Endothelial cell of umbilical vein (primary cell): ENCODE measurements at regions not wholly inside any gene's neighbourhood (a gene's known extent, or its start where the extent isn't known, plus 50 kb on each side); places are given as distances from the start of the nearest gene placed in this dataset.

ENCODE experiments used
- BruUV-seq: library from RNA; stranded (reverse); fragments of 400-500 nt; replicated peaks from 2 replicates; lab custom pipeline; 2021; lab: Mats Ljungman, UMichigan
- CTCF ChIA-PET: fragments of 300-600, 350-600 bp; sonication (Branson Sonifier 250); formaldehyde crosslinking; loops from one replicate; lab custom pipeline; 2021; ENCODE audit warnings: antibody characterized with exemption, inconsistent platforms; lab: Charles Lee
- POLR2A ChIA-PET: fragments of 300-600, 350-600 bp; sonication (Branson Sonifier 250); formaldehyde crosslinking; loops from one replicate; lab custom pipeline; 2021; ENCODE audit warnings: antibody characterized with exemption, inconsistent platforms; lab: Charles Lee
- DNase-seq: peaks from one replicate; pipeline ENCODE4 v3.0.0-alpha.2; 2011; ENCODE audit warnings: low read depth, low spot score
- FAIRE-seq: peaks from 2 replicates; lab custom pipeline; 2011; peaks lifted over from hg19 to GRCh38; lab: Jason Lieb, UNC
- H2AFZ ChIP-seq: 2 replicates; pipeline ENCODE4 v1.6.0; 2012; ENCODE audit warnings: low read depth, low read length, control low read depth, inconsistent platforms
- H3K27ac ChIP-seq: 2 replicates; pipeline ENCODE4 v1.5.1; 2011; ENCODE audit warnings: low read depth, mild to moderate bottlenecking, control low read depth, low read length, moderate library complexity; ENCODE audit not compliant: insufficient read depth
- H3K27me3 ChIP-seq, 2 experiments: 2 replicates each; pipeline versions ENCODE4 v1.6.0 to v1.6.1; 2011; ENCODE audit warnings: low read length in 2 of 2, mixed read lengths in 1 of 2; ENCODE audit not compliant: control insufficient read depth in 2 of 2, insufficient read depth in 2 of 2
- H3K36me3 ChIP-seq, 2 experiments: 2 replicates in 1 of 2; 3 replicates in 1 of 2; pipeline ENCODE4 v1.5.1; 2011; ENCODE audit warnings: low read length in 2 of 2, mild to moderate bottlenecking in 1 of 2, moderate library complexity in 1 of 2; ENCODE audit not compliant: control insufficient read depth in 2 of 2, insufficient read depth in 2 of 2; ENCODE audit errors: extremely low read depth in 1 of 2
- H3K4me1 ChIP-seq: 3 replicates; pipeline ENCODE4 v1.5.1; 2011; ENCODE audit warnings: mild to moderate bottlenecking, low read length; ENCODE audit not compliant: control insufficient read depth, insufficient read depth; ENCODE audit errors: extremely low read depth
- H3K4me2 ChIP-seq: 2 replicates; pipeline ENCODE4 v1.6.1; 2011; ENCODE audit warnings: low read length, control low read depth, mixed read lengths; ENCODE audit not compliant: insufficient read depth
- H3K4me3 ChIP-seq, 3 experiments: fragments of 200-600 bp in 1 of 3; sonication (generic), shearing (Covaris generic) in 1 of 3; replicated peaks in 1 of 3; 2 replicates each; pipeline ENCODE4 v1.5.1; 2011 to 2016; ENCODE audit warnings: control low read depth in 3 of 3, low read length in 3 of 3, mild to moderate bottlenecking in 2 of 3, inconsistent platforms in 1 of 3, low read depth in 1 of 3, moderate library complexity in 1 of 3; ENCODE audit not compliant: insufficient read depth in 1 of 3
- H3K79me2 ChIP-seq: 2 replicates; pipeline ENCODE4 v1.6.0; 2012; ENCODE audit warnings: low read length, inconsistent platforms; ENCODE audit not compliant: control insufficient read depth, insufficient read depth
- H3K9ac ChIP-seq: replicated peaks from 2 replicates; pipeline ENCODE3; 2011; ENCODE audit warnings: low read length, control low read depth; ENCODE audit not compliant: insufficient read depth; ENCODE audit errors: extremely low read depth
- H3K9me1 ChIP-seq: replicated peaks from 3 replicates; pipeline ENCODE4 v1.6.0; 2011; ENCODE audit warnings: mild to moderate bottlenecking, low read length; ENCODE audit not compliant: control insufficient read depth, insufficient read depth; ENCODE audit errors: extremely low read depth
- H3K9me3 ChIP-seq: replicated peaks from 2 replicates; pipeline ENCODE4 v1.5.1; 2012; ENCODE audit warnings: low read length, inconsistent platforms; ENCODE audit not compliant: control insufficient read depth, insufficient read depth
- H4K20me1 ChIP-seq: replicated peaks from 2 replicates; pipeline ENCODE3; 2011; ENCODE audit warnings: mild to moderate bottlenecking, low read length; ENCODE audit not compliant: control insufficient read depth, insufficient read depth; ENCODE audit errors: extremely low read depth
- EZH2 ChIP-seq: IDR thresholded peaks from 2 replicates; pipeline ENCODE4 v1.6.1; 2012; ENCODE audit warnings: borderline replicate concordance, low read depth, mild to moderate bottlenecking, moderate library complexity, low read length, inconsistent platforms; ENCODE audit not compliant: severe bottlenecking
- FOS ChIP-seq: IDR thresholded peaks from 2 replicates; pipeline ENCODE4 v1.6.1; 2011; ENCODE audit warnings: mild to moderate bottlenecking, low read length, moderate library complexity, borderline replicate concordance; ENCODE audit not compliant: insufficient read depth
- GATA2 ChIP-seq: IDR thresholded peaks from 2 replicates; pipeline ENCODE4 v1.7.0; 2011; ENCODE audit warnings: low read depth, mild to moderate bottlenecking, moderate library complexity, mixed read lengths, low read length; ENCODE audit not compliant: insufficient read length, insufficient read depth
- JUN ChIP-seq: IDR thresholded peaks from 2 replicates; pipeline ENCODE4 v1.6.1; 2011; ENCODE audit warnings: borderline replicate concordance, low read depth; ENCODE audit not compliant: insufficient read length, insufficient read depth
- MYC ChIP-seq: IDR thresholded peaks from one replicate; pipeline ENCODE4 v1.6.1; 2011; ENCODE audit warnings: mild to moderate bottlenecking, low read depth, low read length
- POLR2A ChIP-seq: IDR thresholded peaks from 2 replicates; pipeline ENCODE4 v1.6.1; 2012; ENCODE audit warnings: low read depth, mild to moderate bottlenecking, control low read depth, low read length
- POLR2AphosphoS5 ChIP-seq: IDR thresholded peaks from 2 replicates; pipeline ENCODE4 v1.6.1; 2012; ENCODE audit warnings: low read depth, mild to moderate bottlenecking, control low read depth, low read length, moderate library complexity; ENCODE audit not compliant: insufficient read depth
- dilution Hi-C: fragments of 300-500 bp; cut with MboI; formaldehyde crosslinking; loops from one replicate; pipeline ENCODE4 v1.15.0; 2019; ENCODE audit warnings: low sequenced_read_pairs; ENCODE audit not compliant: extremely low pct_ligation_motif_present
- intact Hi-C: fragments of 100-400 bp; cut with micrococcal nuclease; formaldehyde crosslinking; loops from one replicate; pipeline ENCODE4 v1.10.0; 2022
- TF ChIP-seq, protein P1 (sequence below): IDR thresholded peaks from 2 replicates; pipeline ENCODE4 v1.6.1; 2011; ENCODE audit not compliant: insufficient read depth, insufficient read length
- TF ChIP-seq, protein P2 (sequence below), 2 donors: IDR thresholded peaks; 1 replicate in 1 of 2; 2 replicates in 1 of 2; pipeline ENCODE4 v1.5.1; 2011; ENCODE audit warnings: low read length in 2 of 2, mild to moderate bottlenecking in 2 of 2, moderate library complexity in 2 of 2, control low read depth in 1 of 2, inconsistent platforms in 1 of 2, low read depth in 1 of 2; ENCODE audit not compliant: insufficient read depth in 1 of 2; ENCODE audit errors: extremely low read depth in 1 of 2

DNA sequence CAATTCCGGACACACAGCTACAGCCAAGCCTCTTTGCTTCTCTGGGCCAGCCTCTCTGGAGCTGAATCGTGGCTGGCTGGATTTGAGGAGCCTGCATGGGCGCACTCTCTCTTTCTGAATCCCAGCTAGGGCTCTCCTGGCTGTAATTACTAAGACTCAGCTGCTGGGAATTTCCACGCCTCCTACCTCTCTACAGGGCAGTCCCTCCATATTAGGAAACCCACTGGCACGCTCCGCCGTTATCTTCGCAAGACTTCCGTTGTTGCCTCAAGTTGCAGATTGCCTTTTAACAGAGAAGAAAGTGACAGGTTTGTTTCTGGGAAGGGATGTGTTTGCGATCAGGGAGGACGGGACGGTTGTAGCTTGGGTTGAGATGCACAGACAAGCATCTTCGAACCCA lies 188.4 kb upstream of the NLRP1 start:
- FAIRE-seq, result no peak
- H3K9ac ChIP-seq, result no peak overlapping the region
- TF ChIP-seq EZH2 (no peak), MYC (no peak), FOS (no peak), POLR2A (no peak), JUN (no peak), GATA2 (no peak), POLR2AphosphoS5 (no peak)
- TF ChIP-seq, protein P1, sequence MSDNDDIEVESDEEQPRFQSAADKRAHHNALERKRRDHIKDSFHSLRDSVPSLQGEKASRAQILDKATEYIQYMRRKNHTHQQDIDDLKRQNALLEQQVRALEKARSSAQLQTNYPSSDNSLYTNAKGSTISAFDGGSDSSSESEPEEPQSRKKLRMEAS, result no peak
- TF ChIP-seq, protein P2, sequence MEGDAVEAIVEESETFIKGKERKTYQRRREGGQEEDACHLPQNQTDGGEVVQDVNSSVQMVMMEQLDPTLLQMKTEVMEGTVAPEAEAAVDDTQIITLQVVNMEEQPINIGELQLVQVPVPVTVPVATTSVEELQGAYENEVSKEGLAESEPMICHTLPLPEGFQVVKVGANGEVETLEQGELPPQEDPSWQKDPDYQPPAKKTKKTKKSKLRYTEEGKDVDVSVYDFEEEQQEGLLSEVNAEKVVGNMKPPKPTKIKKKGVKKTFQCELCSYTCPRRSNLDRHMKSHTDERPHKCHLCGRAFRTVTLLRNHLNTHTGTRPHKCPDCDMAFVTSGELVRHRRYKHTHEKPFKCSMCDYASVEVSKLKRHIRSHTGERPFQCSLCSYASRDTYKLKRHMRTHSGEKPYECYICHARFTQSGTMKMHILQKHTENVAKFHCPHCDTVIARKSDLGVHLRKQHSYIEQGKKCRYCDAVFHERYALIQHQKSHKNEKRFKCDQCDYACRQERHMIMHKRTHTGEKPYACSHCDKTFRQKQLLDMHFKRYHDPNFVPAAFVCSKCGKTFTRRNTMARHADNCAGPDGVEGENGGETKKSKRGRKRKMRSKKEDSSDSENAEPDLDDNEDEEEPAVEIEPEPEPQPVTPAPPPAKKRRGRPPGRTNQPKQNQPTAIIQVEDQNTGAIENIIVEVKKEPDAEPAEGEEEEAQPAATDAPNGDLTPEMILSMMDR (IDR thresholded peaks at IDR 0.05; ENCODE audit: extremely low read depth in 1 of 2, insufficient read depth in 1 of 2, low read depth in 1 of 2, low read length in 2 of 2), result no peak
- no peaks in the 10 kb centered on the region for H3K27me3 ChIP-seq
- H3K4me2 ChIP-seq, result no peak overlapping the region
- ChIA-PET CTCF (interaction anchor here (1.1 to 1.6 kb wide), 3 partner anchors 13 to 67 kb away, joined by 3 to 5 read pairs (median 4); no protein-coding TSS in a partner anchor), POLR2A (no interaction called here)
- H4K20me1 ChIP-seq, result no peaks in the 10 kb centered on the region
- no peaks in the 10 kb centered on the region for H3K79me2 ChIP-seq
- H3K4me1 ChIP-seq, result no peaks in the 10 kb centered on the region
- no peak overlapping the region for H2AFZ ChIP-seq
- dilution Hi-C loops, result no loop called here
- intact Hi-C loops, result no loop called here
- DNase-seq, result no peak
- no peaks in the 10 kb centered on the region for H3K9me1 ChIP-seq
- BruUV-seq, result no TSS peak
- H3K36me3 ChIP-seq, result no peaks in the 10 kb centered on the region
- no peak overlapping the region for H3K4me3 ChIP-seq
- H3K9me3 ChIP-seq, result no peaks in the 10 kb centered on the region
- H3K27ac ChIP-seq, result no peak overlapping the region
